GM13976 (cell line): ENCODE measurements at regions not wholly inside any gene's neighbourhood (a gene's known extent, or its start where the extent isn't known, plus 50 kb on each side); places are given as distances from the start of the nearest gene placed in this dataset.

Experiments
- DNase-seq: peaks from one replicate; pipeline ENCODE4 v3.0.0; 2012; ENCODE audit warnings: low spot score
- in situ Hi-C: fragments of 300-500 bp; cut with MboI; formaldehyde crosslinking; loops from one replicate; pipeline ENCODE4 v1.12.0; 2022; ENCODE audit warnings: low sequenced_read_pairs, mixed read lengths, inconsistent platforms; ENCODE audit not compliant: unreplicated experiment
- TF ChIP-seq, protein P1 (sequence below): IDR thresholded peaks from 2 replicates; pipeline ENCODE4 v1.5.1; 2012; ENCODE audit warnings: borderline replicate concordance, mild to moderate bottlenecking; ENCODE audit not compliant: insufficient read depth; ENCODE audit errors: extremely low read depth, missing control alignments, control extremely low read depth

DNA sequence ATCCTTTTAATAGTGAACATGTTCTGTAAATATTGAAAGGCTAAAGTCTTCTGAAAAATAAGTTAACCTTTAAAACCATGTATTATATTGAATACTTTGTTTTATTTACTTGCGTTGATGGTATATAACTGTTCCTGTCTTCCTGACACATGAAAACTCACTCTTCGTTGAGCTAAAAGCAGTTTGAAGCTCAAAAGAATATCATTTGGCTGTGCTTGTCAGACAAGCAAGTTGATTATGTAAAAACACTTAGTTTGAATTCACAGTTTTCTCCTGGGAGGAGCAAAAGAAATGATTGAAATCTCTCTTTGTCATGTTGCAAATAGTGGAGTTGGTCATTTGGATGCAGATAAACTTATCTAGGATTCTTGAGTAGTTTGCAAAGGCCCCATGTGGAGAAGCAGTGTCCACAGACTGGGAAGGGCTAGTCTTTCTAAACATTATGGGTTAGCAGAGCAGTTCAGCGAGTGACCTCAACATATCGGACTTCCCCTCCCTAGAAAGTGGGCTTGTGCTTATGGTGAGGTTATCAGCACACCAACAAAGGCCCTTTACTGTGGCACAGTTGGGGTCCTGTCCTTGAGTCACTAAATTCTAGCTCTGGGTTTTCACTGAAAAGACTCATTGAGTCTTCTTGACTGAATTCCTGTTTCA, 290.4 kb downstream of the CSNK1G3 start:
- DNase-seq, result no peak
- TF ChIP-seq, protein P1, sequence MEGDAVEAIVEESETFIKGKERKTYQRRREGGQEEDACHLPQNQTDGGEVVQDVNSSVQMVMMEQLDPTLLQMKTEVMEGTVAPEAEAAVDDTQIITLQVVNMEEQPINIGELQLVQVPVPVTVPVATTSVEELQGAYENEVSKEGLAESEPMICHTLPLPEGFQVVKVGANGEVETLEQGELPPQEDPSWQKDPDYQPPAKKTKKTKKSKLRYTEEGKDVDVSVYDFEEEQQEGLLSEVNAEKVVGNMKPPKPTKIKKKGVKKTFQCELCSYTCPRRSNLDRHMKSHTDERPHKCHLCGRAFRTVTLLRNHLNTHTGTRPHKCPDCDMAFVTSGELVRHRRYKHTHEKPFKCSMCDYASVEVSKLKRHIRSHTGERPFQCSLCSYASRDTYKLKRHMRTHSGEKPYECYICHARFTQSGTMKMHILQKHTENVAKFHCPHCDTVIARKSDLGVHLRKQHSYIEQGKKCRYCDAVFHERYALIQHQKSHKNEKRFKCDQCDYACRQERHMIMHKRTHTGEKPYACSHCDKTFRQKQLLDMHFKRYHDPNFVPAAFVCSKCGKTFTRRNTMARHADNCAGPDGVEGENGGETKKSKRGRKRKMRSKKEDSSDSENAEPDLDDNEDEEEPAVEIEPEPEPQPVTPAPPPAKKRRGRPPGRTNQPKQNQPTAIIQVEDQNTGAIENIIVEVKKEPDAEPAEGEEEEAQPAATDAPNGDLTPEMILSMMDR, result no peak

DNA sequence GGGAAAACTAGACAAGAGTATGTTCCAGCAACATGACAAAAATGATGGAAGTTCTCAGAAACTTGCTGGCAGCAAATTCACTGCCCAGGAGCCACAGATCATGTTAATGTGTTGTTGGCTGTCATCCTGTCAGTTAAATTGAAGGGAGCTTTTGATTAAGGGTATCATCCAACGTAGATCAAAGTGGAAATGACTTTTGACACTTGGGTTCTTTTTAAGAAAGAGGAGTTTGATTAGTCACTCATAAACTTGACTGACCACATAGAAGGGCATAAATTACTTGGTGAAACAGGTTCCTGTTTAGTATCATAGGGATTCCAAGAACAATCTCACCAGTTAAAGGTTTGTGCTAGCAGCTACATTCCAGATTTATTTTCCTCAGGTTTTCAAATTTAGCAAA, 288.7 kb downstream of the CSNK1G3 start:
- in situ Hi-C loops, result no loop called here
- TF ChIP-seq, protein P1, result no peak
- no peak for DNase-seq

More for the DNA sequence above, 290.4 kb downstream of the CSNK1G3 start:
- in situ Hi-C loops, result no loop called here

DNA sequence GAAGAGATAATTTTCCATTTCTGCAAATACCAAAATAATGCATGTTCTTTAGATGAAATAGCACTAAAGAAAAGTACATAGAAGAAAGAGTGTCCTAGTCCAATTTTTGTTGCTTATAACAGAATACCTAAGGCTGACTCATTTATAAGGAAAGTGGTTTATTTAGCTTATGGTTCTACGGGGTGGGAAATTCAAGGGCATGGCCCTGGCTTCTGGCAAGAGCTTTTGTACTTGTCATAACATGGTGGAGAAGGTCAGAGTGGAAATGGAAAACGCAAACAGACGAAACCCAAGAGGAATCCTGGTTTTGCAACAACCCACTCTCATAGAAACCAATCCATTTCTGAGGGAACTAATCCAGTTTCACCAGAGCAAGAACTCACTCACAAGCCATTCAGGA, 283.7 kb downstream of the CSNK1G3 start:
- TF ChIP-seq, protein P1, result no peak
- no peak for DNase-seq
- in situ Hi-C loops, result no loop called here

DNA sequence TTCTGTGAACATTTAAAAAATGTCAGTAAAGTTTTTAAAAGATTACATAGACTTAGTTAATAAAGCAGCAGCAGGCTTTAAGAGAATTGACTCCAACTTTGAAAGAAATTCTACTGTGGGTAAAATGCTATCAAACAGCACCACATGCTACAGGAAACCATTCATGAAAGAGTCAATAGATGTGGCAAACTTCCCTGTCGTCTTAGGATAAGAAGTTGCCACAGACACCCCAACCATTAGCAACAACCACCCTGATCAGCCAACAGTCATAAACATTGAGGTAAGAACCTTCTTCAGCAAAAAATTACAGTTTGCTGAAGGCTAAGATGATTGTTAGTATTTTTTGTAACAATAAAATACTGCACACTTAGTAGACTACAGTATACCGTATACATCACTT, 278.2 kb downstream of the CSNK1G3 start:
- no peak for DNase-seq
- TF ChIP-seq, protein P1, result no peak
- in situ Hi-C loops, result no loop called here

DNA sequence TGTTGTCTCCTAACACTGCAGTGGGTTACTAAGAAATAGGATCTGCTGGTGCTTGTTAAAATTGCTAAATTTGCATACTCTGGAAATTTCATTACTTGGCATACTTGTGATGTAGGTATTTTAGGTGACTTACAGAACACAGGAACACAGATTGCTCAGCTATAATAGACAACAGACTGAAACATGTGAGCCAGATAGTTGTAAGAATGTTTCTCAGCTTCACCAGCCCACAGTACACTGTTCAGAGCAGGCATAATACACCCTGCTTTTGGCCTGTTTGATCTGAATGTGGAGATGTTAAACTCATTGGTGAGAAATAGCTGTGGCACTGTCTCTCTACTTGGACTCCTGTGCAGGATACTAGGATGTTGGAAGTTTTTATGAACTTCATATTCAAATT, 275.7 kb downstream of the CSNK1G3 start:
- in situ Hi-C loops, result no loop called here
- TF ChIP-seq, protein P1, result no peak
- no peak for DNase-seq

DNA sequence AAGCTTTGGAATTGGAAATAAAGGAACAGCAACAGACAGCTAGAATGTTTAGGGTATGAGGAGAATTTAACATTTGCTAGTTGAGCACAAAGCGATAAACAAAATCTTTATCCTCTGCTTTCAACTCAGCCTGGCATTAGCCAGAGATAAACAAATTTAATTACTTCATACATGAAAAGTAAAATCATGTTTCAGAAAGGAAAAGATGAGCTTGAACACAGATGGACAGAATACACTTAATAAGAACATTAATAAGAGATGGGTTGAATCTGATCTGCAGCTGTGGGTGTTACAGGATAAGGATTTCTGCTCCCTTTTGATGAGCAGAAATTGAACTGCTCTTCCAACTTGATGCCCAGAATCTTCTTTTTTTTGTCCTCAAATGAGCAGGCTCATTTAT, 275.2 kb downstream of the CSNK1G3 start:
- DNase-seq, result no peak
- TF ChIP-seq, protein P1, result no peak
- in situ Hi-C loops, result no loop called here

DNA sequence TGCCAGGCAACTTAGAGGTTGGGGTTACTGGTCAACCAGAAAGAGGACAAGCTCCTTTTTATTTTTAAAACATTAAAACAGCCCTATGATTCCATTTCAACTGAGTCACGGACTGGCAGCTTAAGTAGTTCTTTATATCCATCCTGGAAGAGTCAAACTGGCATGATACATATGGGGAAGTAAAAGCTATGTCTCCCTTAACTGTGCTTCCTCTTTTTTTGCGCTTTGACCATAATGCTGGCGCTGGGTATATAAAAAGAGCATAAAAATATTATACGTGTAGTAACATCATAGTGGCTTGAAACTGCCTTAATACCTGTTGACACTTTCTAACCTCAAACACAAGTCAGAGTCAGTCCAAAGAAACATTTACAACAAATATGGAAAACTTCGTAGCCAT, 274.4 kb downstream of the CSNK1G3 start:
- TF ChIP-seq, protein P1, result no peak
- no peak for DNase-seq

More for the DNA sequence above, 274.4 kb downstream of the CSNK1G3 start:
- in situ Hi-C loops, result no loop called here
